Upper lobe of left lung (tissue), 6 donors: ENCODE measurements at regions not wholly inside any gene's neighbourhood (a gene's known extent, or its start where the extent isn't known, plus 50 kb on each side); places are given as distances from the start of the nearest gene placed in this dataset.

Experiments used
- ATAC-seq, 2 donors: fragments of 200-7000 bp; cut with Tn5 transposase; one replicate each; pipeline ENCODE4 v1.9.1; 2022; ENCODE audit warnings: mild to moderate bottlenecking in 2 of 2, moderate library complexity in 2 of 2; ENCODE audit not compliant: low FRiP score in 2 of 2
- DNase-seq, 2 donors: peaks; one replicate each; pipeline ENCODE4 v3.0.0-alpha.2; 2019 to 2020
- H3K27ac ChIP-seq, 4 donors: fragments of 200-600 bp; sonication (generic); one replicate each; pipeline ENCODE4 v1.5.1; 2016 to 2019
- H3K27me3 ChIP-seq, 4 donors: fragments of 200-600 bp; sonication (generic); one replicate each; pipeline ENCODE4 v1.5.1; 2017 to 2019
- H3K36me3 ChIP-seq, 4 donors: fragments of 200-600 bp; sonication (generic); one replicate each; pipeline ENCODE4 v1.5.1; 2016 to 2019
- H3K4me1 ChIP-seq, 4 donors: fragments of 200-600 bp; sonication (generic); one replicate each; pipeline ENCODE4 v1.5.1; 2018 to 2019
- H3K4me3 ChIP-seq, 4 donors: fragments of 200-600 bp; sonication (generic); one replicate each; pipeline ENCODE4 v1.5.1; 2017 to 2019; ENCODE audit warnings: mild to moderate bottlenecking in 2 of 4, moderate library complexity in 1 of 4
- H3K9me3 ChIP-seq, 4 donors: fragments of 200-600 bp; sonication (generic); one replicate each; pipeline ENCODE4 v1.5.1; 2018 to 2019
- CTCF ChIP-seq, 6 experiments: fragments of 450-650 bp in 4 of 6; fragments of 200-600 bp in 2 of 6; sonication (generic) in 2 of 6; IDR thresholded peaks; one replicate each; pipeline ENCODE4 v1.5.1; 2016 to 2019; ENCODE audit warnings: antibody characterized with exemption in 6 of 6
- EP300 ChIP-seq, 4 donors: sonication (generic); formaldehyde crosslinking; IDR thresholded peaks; one replicate each; pipeline ENCODE4 v1.5.1; 2017; ENCODE audit warnings: antibody characterized with exemption in 4 of 4, control low read depth in 2 of 4
- POLR2A ChIP-seq, 4 donors: fragments of 450-650 bp; IDR thresholded peaks; one replicate each; pipeline ENCODE4 v1.5.1; 2016 to 2017; ENCODE audit warnings: antibody characterized with exemption in 4 of 4, mild to moderate bottlenecking in 2 of 4
- POLR2AphosphoS5 ChIP-seq, 2 donors: sonication (generic); formaldehyde crosslinking; IDR thresholded peaks; one replicate each; pipeline ENCODE4 v1.5.1; 2017; ENCODE audit warnings: antibody characterized with exemption in 2 of 2
- WGBS, 2 donors: methylation state at CpG; one replicate each; pipeline ENCODE4 v1.1.5; 2017 to 2018; 5-methylcytosine and 5-hydroxymethylcytosine counted together
- donor health status: DM: no; HTN: no; CAD: no; lungs with moderate emphysema.
- donor health status: DM: no; HTN: yes; CAD: no; lungs with severe emphysema.

DNA sequence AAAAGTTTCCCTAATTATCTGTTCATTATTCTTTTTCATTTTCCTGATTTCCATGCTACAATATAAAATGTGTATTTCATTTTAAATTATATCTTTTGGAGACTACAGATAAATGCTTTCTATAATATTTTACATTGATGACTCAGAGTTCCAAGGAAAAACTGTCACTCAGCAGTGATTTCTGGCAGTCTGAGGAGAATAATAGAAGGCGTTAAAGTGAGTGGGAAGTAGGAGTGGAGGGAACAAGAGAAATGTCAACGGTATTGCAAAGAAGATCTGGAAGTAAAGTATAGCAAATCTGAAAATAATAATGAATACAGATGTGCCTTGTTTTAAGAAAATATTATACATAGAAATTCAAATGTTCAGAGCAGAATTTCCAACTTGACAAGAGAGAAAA lies 293.6 kb upstream of the PITX2 start:
- Histone ChIP-seq H3K27me3 (no peaks in the 10 kb centered on the region), H3K4me3 (no peak overlapping the region), H3K27ac (no peak overlapping the region), H3K9me3 (no peaks in the 10 kb centered on the region), H3K4me1 (no peaks in the 10 kb centered on the region), H3K36me3 (no peaks in the 10 kb centered on the region)
- WGBS, 2 donors: 51 to 67% methylated on average over 2 of the region's 2 CpGs
- TF ChIP-seq CTCF (IDR thresholded peaks at IDR 0.05) (no peak), POLR2A (IDR thresholded peaks at IDR 0.05) (no peak), EP300 (IDR thresholded peaks at IDR 0.05) (no peak), POLR2AphosphoS5 (IDR thresholded peaks at IDR 0.05) (no peak)
- DNase-seq: no peak
- ATAC-seq: no peak

DNA sequence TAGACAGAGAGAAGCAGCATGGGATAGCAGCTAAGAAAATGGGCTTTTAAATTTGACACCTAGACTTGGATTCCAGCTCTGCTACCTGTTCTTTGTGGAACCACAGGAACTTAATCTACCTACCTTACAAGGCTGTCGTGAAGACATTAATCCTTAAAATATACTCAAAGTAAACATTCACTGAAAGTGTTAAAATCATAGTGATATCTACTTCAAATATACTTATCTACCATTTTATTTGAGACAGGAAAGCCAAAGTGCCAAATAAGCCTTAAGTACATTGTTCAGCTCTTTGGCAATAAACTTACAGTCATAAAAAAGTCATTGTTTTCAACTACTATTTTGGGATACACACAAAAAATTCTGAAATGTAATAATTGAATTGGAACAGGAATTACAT lies 295.0 kb upstream of the PITX2 start:
- ATAC-seq: no peak
- Histone ChIP-seq H3K9me3 (no peaks in the 10 kb centered on the region), H3K4me3 (no peak overlapping the region), H3K27me3 (no peaks in the 10 kb centered on the region), H3K36me3 (no peaks in the 10 kb centered on the region), H3K27ac (no peak overlapping the region), H3K4me1 (no peaks in the 10 kb centered on the region)
- TF ChIP-seq POLR2A (IDR thresholded peaks at IDR 0.05) (no peak), CTCF (IDR thresholded peaks at IDR 0.05) (no peak), POLR2AphosphoS5 (IDR thresholded peaks at IDR 0.05) (no peak), EP300 (IDR thresholded peaks at IDR 0.05) (no peak)
- no peak for DNase-seq
- 39 to 52% methylated on average over 1 of the region's 1 CpG for WGBS, 2 donors

GRCh38 chr4:110920990-110921389 lies 298.1 kb upstream of the PITX2 start:
- WGBS, 2 donors: 87 to 96% methylated on average over 2 of the region's 2 CpGs
- DNase-seq (no peak), ATAC-seq (no peak)
- Histone ChIP-seq H3K36me3 (no peaks in the 10 kb centered on the region), H3K27me3 (no peaks in the 10 kb centered on the region), H3K4me1 (no peaks in the 10 kb centered on the region), H3K27ac (no peak overlapping the region), H3K4me3 (no peak overlapping the region), H3K9me3 (no peaks in the 10 kb centered on the region)
- TF ChIP-seq POLR2A (IDR thresholded peaks at IDR 0.05): no peak
- TF ChIP-seq EP300 (IDR thresholded peaks at IDR 0.05): no peak
- TF ChIP-seq POLR2AphosphoS5 (IDR thresholded peaks at IDR 0.05): no peak
- TF ChIP-seq CTCF (IDR thresholded peaks at IDR 0.05): no peak

- Histone ChIP-seq H3K27me3 (no peaks in the 10 kb centered on the region), H3K27ac (no peak overlapping the region), H3K36me3 (no peaks in the 10 kb centered on the region), H3K4me1 (no peaks in the 10 kb centered on the region), H3K9me3 (no peaks in the 10 kb centered on the region), H3K4me3 (no peak overlapping the region)
- no peak for TF ChIP-seq CTCF (IDR thresholded peaks at IDR 0.05)
- no peak for TF ChIP-seq EP300 (IDR thresholded peaks at IDR 0.05)
- no peak for TF ChIP-seq POLR2A (IDR thresholded peaks at IDR 0.05)
- TF ChIP-seq POLR2AphosphoS5 (IDR thresholded peaks at IDR 0.05): no peak
- WGBS, 2 donors: 62 to 84% methylated on average over 2 of the region's 2 CpGs
- ATAC-seq: no peak
- no peak for DNase-seq
Observed at GRCh38 chr4:110924761-110925160, 301.9 kb upstream of the PITX2 start.

DNA sequence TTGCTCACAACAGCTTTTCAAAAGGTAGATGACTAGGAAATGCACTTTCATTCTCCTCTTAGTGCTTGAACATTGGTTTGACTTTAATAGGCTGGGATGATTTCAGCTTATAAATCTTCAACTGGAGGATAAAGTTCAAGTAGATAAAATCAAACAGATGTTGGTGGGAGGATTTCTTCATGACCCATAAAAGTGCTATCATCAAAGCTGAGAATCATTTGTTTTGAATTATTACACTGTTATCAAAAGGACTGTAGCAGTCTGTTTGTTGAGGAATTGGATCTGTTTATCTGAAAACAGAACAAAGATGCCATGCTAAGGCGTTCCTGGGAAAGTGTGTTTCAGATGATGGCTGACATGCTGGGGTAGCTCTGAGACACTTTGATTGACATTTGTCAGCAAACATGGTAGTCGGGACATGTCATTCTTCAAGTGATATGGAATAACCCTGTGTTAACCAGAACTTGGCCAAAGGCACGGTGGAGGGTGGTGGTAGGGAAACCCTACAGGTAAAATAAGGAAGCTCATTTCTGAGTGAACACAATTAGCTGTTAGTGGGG lies 304.0 kb upstream of the PITX2 start:
- Histone ChIP-seq H3K4me3 (no peak overlapping the region), H3K4me1 (no peaks in the 10 kb centered on the region), H3K36me3 (no peaks in the 10 kb centered on the region), H3K27me3 (no peaks in the 10 kb centered on the region), H3K9me3 (no peaks in the 10 kb centered on the region), H3K27ac (no peak overlapping the region)
- TF ChIP-seq POLR2A (IDR thresholded peaks at IDR 0.05): no peak
- no peak for TF ChIP-seq POLR2AphosphoS5 (IDR thresholded peaks at IDR 0.05)
- TF ChIP-seq CTCF (IDR thresholded peaks at IDR 0.05): no peak
- TF ChIP-seq EP300 (IDR thresholded peaks at IDR 0.05): no peak
- DNase-seq: no peak
- WGBS, 2 donors: 26 to 32% methylated on average over 3 of the region's 3 CpGs
- no peak for ATAC-seq
